ENCODE measurements at regions not wholly inside any gene's neighbourhood (a gene's known extent, or its start where the extent isn't known, plus 50 kb on each side); places are given as distances from the start of the nearest gene placed in this dataset.

- Histone ChIP-seq H3K4me3 (ENCODE audit: insufficient read depth, low read depth, low read length) (no peak overlapping the region), H4K20me1 (ENCODE audit: insufficient read depth, low read length) (no peaks in the 10 kb centered on the region), H3K9me3 (ENCODE audit: insufficient read depth, low read depth, low read length) (no peaks in the 10 kb centered on the region), H3K4me1 (ENCODE audit: insufficient read depth, low read length) (no peaks in the 10 kb centered on the region), H3K9ac (ENCODE audit: low read length) (no peak overlapping the region), H3K4me2 (ENCODE audit: low read length) (no peak overlapping the region), H2AFZ (ENCODE audit: low read depth, low read length) (no peak overlapping the region), H3K27me3 (ENCODE audit: insufficient read depth, low read length) (peaks cover 15% of the 10 kb centered on the region), H3K79me2 (ENCODE audit: insufficient read depth, low read length) (no peaks in the 10 kb centered on the region), H3K36me3 (ENCODE audit: insufficient read depth, low read length) (no peaks in the 10 kb centered on the region), H3K27ac (ENCODE audit: low read depth, low read length) (no peak overlapping the region)
- no peak for DNase-seq (ENCODE audit: low read depth)
- no peak for FAIRE-seq
- H3K27ac Mint-ChIP-seq (ENCODE audit: unreplicated experiment) = no peak overlapping the region
- H3K4me3 Mint-ChIP-seq (ENCODE audit: unreplicated experiment) = no peak overlapping the region
- H3K27me3 Mint-ChIP-seq (ENCODE audit: low read depth, unreplicated experiment) = peaks cover 51% of the 10 kb centered on the region
- H3K4me1 Mint-ChIP-seq (ENCODE audit: low read depth, unreplicated experiment) = no peaks in the 10 kb centered on the region
- TF ChIP-seq CTCF (IDR thresholded peaks at IDR 0.05; ENCODE audit: insufficient read depth, low read depth, low read length) = no peak
- no peaks in the 10 kb centered on the region for H3K36me3 Mint-ChIP-seq (ENCODE audit: low read depth, unreplicated experiment)
- H3K9me3 Mint-ChIP-seq (ENCODE audit: unreplicated experiment) = peaks cover 7% of the 10 kb centered on the region
Observed at GRCh38 chr18:22273101-22274039, 104.0 kb downstream of the GATA6 start.

- Histone ChIP-seq H3K4me3 (ENCODE audit: insufficient read depth, low read depth, low read length) (no peak overlapping the region), H3K27ac (ENCODE audit: low read depth, low read length) (no peak overlapping the region), H2AFZ (ENCODE audit: low read depth, low read length) (no peak overlapping the region), H3K4me1 (ENCODE audit: insufficient read depth, low read length) (no peaks in the 10 kb centered on the region), H3K36me3 (ENCODE audit: insufficient read depth, low read length) (no peaks in the 10 kb centered on the region), H3K27me3 (ENCODE audit: insufficient read depth, low read length) (peaks cover 15% of the 10 kb centered on the region), H4K20me1 (ENCODE audit: insufficient read depth, low read length) (no peaks in the 10 kb centered on the region), H3K9ac (ENCODE audit: low read length) (no peak overlapping the region), H3K9me3 (ENCODE audit: insufficient read depth, low read depth, low read length) (no peaks in the 10 kb centered on the region), H3K4me2 (ENCODE audit: low read length) (no peak overlapping the region), H3K79me2 (ENCODE audit: insufficient read depth, low read length) (no peaks in the 10 kb centered on the region)
- H3K9me3 Mint-ChIP-seq (ENCODE audit: unreplicated experiment) = peaks cover 7% of the 10 kb centered on the region
- DNase-seq (ENCODE audit: low read depth) = no peak
- no peaks in the 10 kb centered on the region for H3K36me3 Mint-ChIP-seq (ENCODE audit: low read depth, unreplicated experiment)
- no peak overlapping the region for H3K27ac Mint-ChIP-seq (ENCODE audit: unreplicated experiment)
- no peak overlapping the region for H3K4me3 Mint-ChIP-seq (ENCODE audit: unreplicated experiment)
- TF ChIP-seq CTCF (IDR thresholded peaks at IDR 0.05; ENCODE audit: insufficient read depth, low read depth, low read length) (no peak), EZH2 (IDR thresholded peaks at IDR 0.05; ENCODE audit: insufficient read depth, low read length) (no peak)
- H3K27me3 Mint-ChIP-seq (ENCODE audit: low read depth, unreplicated experiment) = peaks cover 60% of the 10 kb centered on the region
- H3K4me1 Mint-ChIP-seq (ENCODE audit: low read depth, unreplicated experiment) = no peaks in the 10 kb centered on the region
- no peak for FAIRE-seq
Observed at GRCh38 chr18:22272242-22272641, 102.9 kb downstream of the GATA6 start.

GRCh38 chr18:22271030-22271429, 101.6 kb downstream of the GATA6 start:
- Mint-ChIP-seq H3K27ac (ENCODE audit: unreplicated experiment) (no peak overlapping the region), H3K27me3 (ENCODE audit: low read depth, unreplicated experiment) (peaks cover 67% of the 10 kb centered on the region), H3K36me3 (ENCODE audit: low read depth, unreplicated experiment) (no peaks in the 10 kb centered on the region), H3K4me1 (ENCODE audit: low read depth, unreplicated experiment) (no peaks in the 10 kb centered on the region), H3K9me3 (ENCODE audit: unreplicated experiment) (peaks cover 7% of the 10 kb centered on the region), H3K4me3 (ENCODE audit: unreplicated experiment) (no peak overlapping the region)
- Histone ChIP-seq H3K4me3 (ENCODE audit: insufficient read depth, low read depth, low read length) (no peak overlapping the region), H3K4me2 (ENCODE audit: low read length) (no peak overlapping the region), H3K4me1 (ENCODE audit: insufficient read depth, low read length) (no peaks in the 10 kb centered on the region), H3K9me3 (ENCODE audit: insufficient read depth, low read depth, low read length) (no peaks in the 10 kb centered on the region), H3K36me3 (ENCODE audit: insufficient read depth, low read length) (no peaks in the 10 kb centered on the region), H3K79me2 (ENCODE audit: insufficient read depth, low read length) (no peaks in the 10 kb centered on the region), H3K27ac (ENCODE audit: low read depth, low read length) (no peak overlapping the region), H4K20me1 (ENCODE audit: insufficient read depth, low read length) (no peaks in the 10 kb centered on the region), H2AFZ (ENCODE audit: low read depth, low read length) (no peak overlapping the region), H3K9ac (ENCODE audit: low read length) (no peak overlapping the region), H3K27me3 (ENCODE audit: insufficient read depth, low read length) (peaks cover 15% of the 10 kb centered on the region)
- FAIRE-seq (no peak), DNase-seq (ENCODE audit: low read depth) (no peak)
- TF ChIP-seq CTCF (IDR thresholded peaks at IDR 0.05; ENCODE audit: insufficient read depth, low read depth, low read length) (no peak), EZH2 (IDR thresholded peaks at IDR 0.05; ENCODE audit: insufficient read depth, low read length) (no peak)

Data from astrocyte (in vitro differentiated cells and primary cell).